ENCODE measurements at regions not wholly inside any gene's neighbourhood (a gene's known extent, or its start where the extent isn't known, plus 50 kb on each side); places are given as distances from the start of the nearest gene placed in this dataset.

DNA sequence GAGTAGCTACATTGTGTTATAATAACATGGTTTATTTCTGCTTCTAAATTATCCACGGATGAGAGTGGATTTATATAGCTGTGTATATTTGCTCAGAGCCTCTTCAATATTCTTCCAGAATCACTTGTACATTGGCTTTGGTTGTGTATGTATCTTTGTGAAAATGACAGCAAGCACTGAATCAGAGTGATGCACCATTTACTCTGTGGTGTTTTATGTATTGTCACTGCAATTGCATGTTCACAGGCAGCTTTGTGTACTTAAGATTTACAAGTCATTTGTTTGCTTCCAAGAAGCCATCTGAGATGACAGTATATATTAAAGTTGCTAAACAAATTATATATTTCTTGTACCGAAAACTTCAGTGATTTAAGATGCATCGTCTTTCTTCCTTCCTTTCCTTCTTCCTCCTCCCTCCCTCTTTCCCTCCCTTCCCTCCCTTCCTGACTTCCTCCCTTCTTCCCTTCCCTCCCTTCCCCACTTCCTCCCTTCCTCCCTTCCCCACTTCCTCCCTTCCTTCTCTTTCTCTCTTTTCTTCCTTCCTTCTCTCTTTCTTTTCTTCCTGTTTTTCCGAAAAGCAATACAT is 362.3 kb upstream of the GOLIM4 start:
- ATAC-seq (no peak), DNase-seq (no peak)
- H3K4me1 Mint-ChIP-seq: no peaks in the 10 kb centered on the region
- no peaks in the 10 kb centered on the region for H3K36me3 Mint-ChIP-seq
- no peak overlapping the region for H3K4me3 Mint-ChIP-seq
- no peaks in the 10 kb centered on the region for H3K9me3 Mint-ChIP-seq (ENCODE audit: low read depth)
- no peaks in the 10 kb centered on the region for H3K27me3 Mint-ChIP-seq
- CTCF ChIA-PET: no interaction called here
- no peak overlapping the region for H3K27ac Mint-ChIP-seq

DNA sequence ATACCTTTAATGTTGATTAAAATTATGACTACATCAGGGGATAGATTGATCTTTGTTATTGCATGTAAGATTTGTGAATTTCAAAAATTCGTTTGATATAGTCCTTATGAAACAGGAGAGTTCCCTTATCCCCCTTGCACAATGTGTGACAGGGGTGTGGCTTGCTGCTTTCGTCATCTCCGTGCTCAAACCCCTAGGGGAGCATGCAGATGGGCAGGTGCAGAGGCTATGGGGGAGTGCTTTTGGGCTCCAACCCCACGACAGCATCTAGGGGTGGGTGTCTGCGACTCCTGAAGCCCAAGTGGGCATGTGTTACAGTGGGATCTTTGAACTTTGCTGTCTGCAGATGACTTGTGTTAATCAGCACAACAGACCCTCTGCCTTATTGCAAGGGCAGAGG is 360.1 kb upstream of the GOLIM4 start:
- CTCF ChIA-PET: no interaction called here
- no peak overlapping the region for H3K27ac Mint-ChIP-seq
- DNase-seq (no peak), ATAC-seq (no peak)
- H3K36me3 Mint-ChIP-seq: no peaks in the 10 kb centered on the region
- H3K9me3 Mint-ChIP-seq (ENCODE audit: low read depth): peaks cover 2% of the 10 kb centered on the region
- H3K27me3 Mint-ChIP-seq: no peaks in the 10 kb centered on the region
- no peaks in the 10 kb centered on the region for H3K4me1 Mint-ChIP-seq
- no peak overlapping the region for H3K4me3 Mint-ChIP-seq

DNA sequence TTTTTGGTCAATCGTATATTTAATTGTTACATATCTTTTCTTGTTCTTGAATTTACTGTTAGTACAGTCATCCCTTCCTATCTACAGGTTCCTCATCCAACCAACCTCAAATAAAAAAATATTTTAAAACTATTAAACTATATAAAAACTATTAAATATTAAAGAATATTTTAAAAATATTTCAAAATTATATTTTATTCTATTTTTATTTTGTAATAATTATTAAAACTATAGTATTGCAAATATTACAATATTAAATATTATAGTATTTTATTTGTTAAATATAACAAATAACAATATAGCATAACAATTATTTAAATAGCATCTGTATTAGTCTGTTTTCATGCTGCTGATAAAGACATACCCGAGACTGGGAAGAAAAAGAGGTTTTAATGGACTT is 357.9 kb upstream of the GOLIM4 start:
- no peak for DNase-seq
- Mint-ChIP-seq H3K27ac (no peak overlapping the region), H3K9me3 (ENCODE audit: low read depth) (peaks cover 2% of the 10 kb centered on the region), H3K4me1 (no peaks in the 10 kb centered on the region), H3K27me3 (no peaks in the 10 kb centered on the region), H3K36me3 (no peaks in the 10 kb centered on the region), H3K4me3 (no peak overlapping the region)
- CTCF ChIA-PET: no interaction called here
- ATAC-seq: no peak

DNA sequence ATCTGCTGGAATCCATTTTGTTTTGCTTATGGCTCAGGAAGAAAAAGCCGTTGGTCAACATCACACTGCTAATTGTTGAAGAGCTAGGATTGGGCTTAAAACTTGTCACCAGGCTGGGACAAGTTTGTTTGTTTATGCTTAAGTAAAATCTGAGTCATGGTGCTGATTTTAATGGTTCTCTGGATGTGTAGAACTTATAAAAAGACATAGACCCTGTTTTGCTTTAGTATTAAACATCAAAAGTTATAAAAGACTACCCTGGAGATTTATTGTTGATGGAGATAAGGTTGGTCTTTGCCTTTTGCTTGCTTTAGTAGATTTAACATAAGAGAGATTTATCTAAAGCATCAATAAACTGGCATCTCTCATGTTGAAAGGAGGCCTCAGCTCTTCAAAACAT is 348.2 kb upstream of the GOLIM4 start:
- Mint-ChIP-seq H3K36me3 (no peaks in the 10 kb centered on the region), H3K27me3 (no peaks in the 10 kb centered on the region), H3K4me1 (no peaks in the 10 kb centered on the region), H3K4me3 (no peak overlapping the region), H3K9me3 (ENCODE audit: low read depth) (no peaks in the 10 kb centered on the region), H3K27ac (no peak overlapping the region)
- CTCF ChIA-PET: no interaction called here
- ATAC-seq (no peak), DNase-seq (no peak)

DNA sequence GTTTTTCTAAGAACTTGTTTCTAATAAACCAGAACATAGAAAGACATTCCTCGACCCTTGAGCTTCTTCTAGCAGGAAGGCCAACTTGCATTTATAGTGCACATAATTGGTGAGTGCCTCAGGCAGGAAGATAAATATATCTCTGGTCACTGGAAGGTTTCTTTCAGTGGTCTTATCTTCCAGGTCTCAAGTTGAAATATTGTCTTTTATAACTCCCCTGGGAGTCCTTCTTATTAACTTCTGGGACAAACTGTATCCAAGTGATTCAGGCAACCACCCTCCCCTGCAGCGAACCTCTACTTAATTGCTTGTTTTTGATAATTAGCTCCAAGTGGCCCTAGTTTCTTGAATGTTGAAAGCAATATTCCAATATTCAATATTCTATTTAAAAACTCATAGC is 346.8 kb upstream of the GOLIM4 start:
- no peak for DNase-seq
- ATAC-seq: no peak
- no peaks in the 10 kb centered on the region for H3K4me1 Mint-ChIP-seq
- H3K27me3 Mint-ChIP-seq: no peaks in the 10 kb centered on the region
- CTCF ChIA-PET: no interaction called here
- H3K27ac Mint-ChIP-seq: no peak overlapping the region
- no peaks in the 10 kb centered on the region for H3K36me3 Mint-ChIP-seq
- no peaks in the 10 kb centered on the region for H3K9me3 Mint-ChIP-seq (ENCODE audit: low read depth)
- H3K4me3 Mint-ChIP-seq: no peak overlapping the region

- Mint-ChIP-seq H3K4me3 (no peak overlapping the region), H3K9me3 (ENCODE audit: low read depth) (no peaks in the 10 kb centered on the region), H3K36me3 (no peaks in the 10 kb centered on the region), H3K27me3 (no peaks in the 10 kb centered on the region), H3K27ac (no peak overlapping the region), H3K4me1 (peaks cover 2% of the 10 kb centered on the region)
- CTCF ChIA-PET: no interaction called here
- DNase-seq (no peak), ATAC-seq (no peak)
Observed at GRCh38 chr3:168436245-168436724, 340.6 kb upstream of the GOLIM4 start.

- no peak overlapping the region for H3K27ac Mint-ChIP-seq
- H3K36me3 Mint-ChIP-seq: no peaks in the 10 kb centered on the region
- peaks cover 2% of the 10 kb centered on the region for H3K9me3 Mint-ChIP-seq (ENCODE audit: low read depth)
- H3K4me3 Mint-ChIP-seq: no peak overlapping the region
- no peaks in the 10 kb centered on the region for H3K27me3 Mint-ChIP-seq
- no peak for ATAC-seq
- H3K4me1 Mint-ChIP-seq: peaks cover 2% of the 10 kb centered on the region
- CTCF ChIA-PET: no interaction called here
- no peak for DNase-seq
Observed at GRCh38 chr3:168431491-168431890, 335.8 kb upstream of the GOLIM4 start.

DNA sequence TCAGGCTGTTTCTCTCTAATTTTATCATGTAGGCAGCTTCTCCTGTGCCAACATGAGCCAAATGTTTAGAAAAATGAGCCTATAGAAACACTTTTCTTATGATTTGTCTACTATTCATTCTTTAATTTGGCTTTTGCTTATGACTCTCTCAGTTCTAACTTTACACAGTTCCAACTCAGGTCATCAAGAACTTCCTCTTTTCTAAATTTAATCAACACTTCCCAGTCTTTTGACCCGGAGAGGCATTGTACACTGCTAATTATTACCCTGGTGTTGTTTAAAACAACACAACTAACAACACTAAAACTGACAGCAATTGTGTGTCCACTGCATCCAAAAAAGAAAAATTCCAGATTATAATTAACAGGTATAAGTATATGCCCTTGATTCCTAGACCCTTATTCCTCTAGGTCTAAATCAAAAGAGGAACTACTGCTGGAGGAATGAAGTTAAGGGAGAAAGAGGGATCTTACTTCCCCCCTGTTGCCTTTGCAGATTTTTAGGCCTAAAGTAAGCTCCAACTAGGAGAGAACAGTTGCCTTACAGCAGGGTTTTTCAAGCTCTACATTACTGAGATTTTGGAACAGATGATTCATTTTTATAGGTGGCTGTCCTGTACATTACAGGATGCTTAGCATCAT is 332.2 kb upstream of the GOLIM4 start:
- H3K36me3 Mint-ChIP-seq: no peaks in the 10 kb centered on the region
- no peaks in the 10 kb centered on the region for H3K4me1 Mint-ChIP-seq
- ATAC-seq (no peak), DNase-seq (no peak)
- peaks cover 2% of the 10 kb centered on the region for H3K9me3 Mint-ChIP-seq (ENCODE audit: low read depth)
- CTCF ChIA-PET: no interaction called here
- H3K27ac Mint-ChIP-seq: no peak overlapping the region
- no peak overlapping the region for H3K4me3 Mint-ChIP-seq
- H3K27me3 Mint-ChIP-seq: no peaks in the 10 kb centered on the region

DNA sequence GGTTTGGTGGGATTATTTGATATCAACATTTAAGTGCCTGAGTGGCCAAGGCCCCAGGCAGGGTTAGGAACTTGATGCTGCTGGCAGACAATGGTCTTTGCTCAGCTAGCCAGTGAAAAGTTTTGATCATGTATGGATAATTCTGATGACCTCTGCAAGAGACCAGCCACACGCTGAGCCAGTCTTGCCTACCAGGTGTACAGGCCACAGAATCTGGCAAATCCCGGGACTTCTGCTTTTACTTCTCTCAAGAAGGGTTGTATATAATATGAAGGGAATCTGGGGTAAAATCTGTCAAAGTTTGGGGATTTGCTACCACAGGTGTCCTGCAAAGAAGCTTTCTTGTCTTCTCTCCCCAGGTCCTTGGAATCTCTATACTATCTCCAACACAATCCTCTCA is 331.4 kb upstream of the GOLIM4 start:
- Mint-ChIP-seq H3K4me3 (no peak overlapping the region), H3K27me3 (no peaks in the 10 kb centered on the region), H3K4me1 (no peaks in the 10 kb centered on the region), H3K27ac (no peak overlapping the region), H3K36me3 (no peaks in the 10 kb centered on the region), H3K9me3 (ENCODE audit: low read depth) (peaks cover 2% of the 10 kb centered on the region)
- DNase-seq: no peak
- CTCF ChIA-PET: no interaction called here
- no peak for ATAC-seq

GRCh38 chr3:168425936-168426595 is 330.3 kb upstream of the GOLIM4 start:
- Mint-ChIP-seq H3K4me3 (no peak overlapping the region), H3K36me3 (no peaks in the 10 kb centered on the region), H3K27me3 (no peaks in the 10 kb centered on the region), H3K27ac (no peak overlapping the region), H3K4me1 (no peaks in the 10 kb centered on the region), H3K9me3 (ENCODE audit: low read depth) (peaks cover 2% of the 10 kb centered on the region)
- CTCF ChIA-PET: no interaction called here
- no peak for DNase-seq
- no peak for ATAC-seq

GRCh38 chr3:168424059-168424734 is 328.5 kb upstream of the GOLIM4 start:
- Mint-ChIP-seq H3K27ac (no peak overlapping the region), H3K4me1 (no peaks in the 10 kb centered on the region)
- ATAC-seq: no peak

GRCh38 chr3:168422843-168423242 is 327.1 kb upstream of the GOLIM4 start:
- Mint-ChIP-seq H3K9me3 (ENCODE audit: low read depth) (peaks cover 2% of the 10 kb centered on the region), H3K4me3 (no peak overlapping the region), H3K4me1 (no peaks in the 10 kb centered on the region), H3K27me3 (no peaks in the 10 kb centered on the region), H3K27ac (no peak overlapping the region), H3K36me3 (no peaks in the 10 kb centered on the region)
- CTCF ChIA-PET: no interaction called here
- ATAC-seq (no peak), DNase-seq (no peak)

More at GRCh38 chr3:168424059-168424734, 328.5 kb upstream of the GOLIM4 start:
- Mint-ChIP-seq H3K9me3 (ENCODE audit: low read depth) (peaks cover 2% of the 10 kb centered on the region), H3K36me3 (no peaks in the 10 kb centered on the region), H3K4me3 (no peak overlapping the region), H3K27me3 (no peaks in the 10 kb centered on the region)
- CTCF ChIA-PET: no interaction called here
- DNase-seq: no peak

DNA sequence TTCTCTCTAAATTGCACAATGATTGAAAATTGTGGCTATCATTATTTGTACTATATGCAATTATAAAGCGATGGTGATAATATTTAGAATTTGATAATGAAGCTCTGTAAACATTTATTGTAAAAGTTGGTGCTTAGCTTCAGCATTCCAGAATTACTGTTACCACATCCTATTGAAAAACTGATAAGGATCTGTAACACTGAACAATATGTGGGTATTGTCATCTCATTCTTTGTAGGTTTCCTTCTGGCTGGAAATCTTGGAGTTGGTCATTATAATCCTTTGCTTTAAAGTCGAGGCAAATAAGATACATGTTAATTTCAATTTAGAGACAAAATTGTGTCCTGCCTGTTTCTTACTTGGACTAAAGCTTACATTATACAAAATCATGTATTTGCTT is 323.4 kb upstream of the GOLIM4 start:
- no peak for ATAC-seq
- Mint-ChIP-seq H3K27me3 (no peaks in the 10 kb centered on the region), H3K4me3 (no peak overlapping the region)

DNA sequence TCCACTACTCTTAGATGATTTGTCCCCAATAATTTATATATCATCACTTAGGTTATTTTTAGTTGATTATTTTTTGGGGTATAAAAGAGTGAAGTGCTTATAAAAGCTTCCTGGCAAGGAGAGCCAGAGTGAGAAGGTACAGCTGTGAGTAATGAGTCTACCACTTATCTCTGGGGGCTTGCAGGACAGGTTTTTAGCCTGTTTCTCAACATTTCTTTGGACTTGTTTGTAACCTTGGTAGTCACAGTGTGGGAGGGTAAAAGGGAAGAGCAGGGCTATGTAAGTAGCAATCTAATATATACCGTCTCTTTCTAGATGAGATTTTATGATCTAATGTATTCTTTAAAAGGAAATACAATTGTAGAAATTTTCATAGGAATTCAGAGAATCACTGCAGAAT is 321.3 kb upstream of the GOLIM4 start:
- H3K27ac Mint-ChIP-seq: no peak overlapping the region
- H3K36me3 Mint-ChIP-seq: no peaks in the 10 kb centered on the region
- CTCF ChIA-PET: no interaction called here
- ATAC-seq: no peak
- H3K4me1 Mint-ChIP-seq: no peaks in the 10 kb centered on the region
- peaks cover 2% of the 10 kb centered on the region for H3K9me3 Mint-ChIP-seq (ENCODE audit: low read depth)
- DNase-seq: no peak
- no peaks in the 10 kb centered on the region for H3K27me3 Mint-ChIP-seq
- H3K4me3 Mint-ChIP-seq: no peak overlapping the region

More for the DNA sequence above, 323.4 kb upstream of the GOLIM4 start:
- no peak for DNase-seq
- peaks cover 2% of the 10 kb centered on the region for H3K9me3 Mint-ChIP-seq (ENCODE audit: low read depth)
- CTCF ChIA-PET: no interaction called here
- H3K36me3 Mint-ChIP-seq: no peaks in the 10 kb centered on the region
- no peaks in the 10 kb centered on the region for H3K4me1 Mint-ChIP-seq
- no peak overlapping the region for H3K27ac Mint-ChIP-seq
